GM12892 (cell line): ENCODE measurements at regions not wholly inside any gene's neighbourhood (a gene's known extent, or its start where the extent isn't known, plus 50 kb on each side); places are given as distances from the start of the nearest gene placed in this dataset.

Experiments
- POLR2A ChIP-seq: IDR thresholded peaks from 2 replicates; pipeline ENCODE4 v1.6.1; 2011; ENCODE audit warnings: low read depth, low read length, control low read depth
- POLR2AphosphoS5 ChIP-seq: IDR thresholded peaks from 2 replicates; pipeline ENCODE4 v1.6.1; 2011; ENCODE audit warnings: low read depth, low read length, control low read depth
- TAF1 ChIP-seq: IDR thresholded peaks from 2 replicates; pipeline ENCODE4 v1.6.1; 2011; ENCODE audit warnings: low read depth, mild to moderate bottlenecking, control low read depth, low read length, borderline replicate concordance

DNA sequence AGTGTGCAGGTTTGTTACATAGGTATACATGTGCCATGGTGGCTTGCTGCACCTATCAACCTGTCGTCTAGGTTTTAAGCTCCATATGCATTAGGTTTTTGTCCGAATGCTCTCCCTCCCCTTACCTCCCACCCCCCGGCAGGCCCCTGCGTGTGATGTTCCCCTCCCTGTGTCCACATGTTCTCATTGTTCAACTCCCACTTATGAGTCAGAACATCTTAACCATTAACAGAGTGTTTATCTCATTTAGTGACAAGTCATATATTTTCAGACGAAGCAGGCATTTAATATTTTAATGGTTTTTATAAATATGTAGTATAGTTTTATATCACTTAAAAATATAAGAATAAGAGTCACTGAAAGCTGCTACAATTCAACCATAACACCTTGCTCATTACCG lies 780.5 kb upstream of the ARGLU1 start:
- TF ChIP-seq POLR2A (no peak), TAF1 (no peak), POLR2AphosphoS5 (no peak)
